ENCODE measurements at regions not wholly inside any gene's neighbourhood (a gene's known extent, or its start where the extent isn't known, plus 50 kb on each side); places are given as distances from the start of the nearest gene placed in this dataset.

GRCh38 chr13:103952183-103952582 is 886.0 kb upstream of the SLC10A2 start:
- no peak for TF ChIP-seq CTCF (IDR thresholded peaks at IDR 0.05)
- TF ChIP-seq POLR2A (IDR thresholded peaks at IDR 0.05): no peak
